WTC11 (cell line): ENCODE measurements at regions not wholly inside any gene's neighbourhood (a gene's known extent, or its start where the extent isn't known, plus 50 kb on each side); places are given as distances from the start of the nearest gene placed in this dataset.

ENCODE experiments used
- ATAC-seq: fragments of 200-7000 bp; cut with Tn5 transposase; 2 replicates; pipeline ENCODE4 v1.10.0; 2021; ENCODE audit warnings: mild to moderate bottlenecking, moderate library complexity
- CTCF ChIA-PET: fragments of 300-600 bp; sonication (Branson Sonifier 250); formaldehyde crosslinking; loops from one replicate; lab custom pipeline; 2021; ENCODE audit warnings: antibody characterized with exemption; lab: Charles Lee
- POLR2A ChIA-PET: fragments of 350-600 bp; sonication (Branson Sonifier 250); formaldehyde crosslinking; loops from one replicate; lab custom pipeline; 2021; ENCODE audit warnings: antibody characterized with exemption; lab: Charles Lee
- DNase-seq: peaks from one replicate; pipeline ENCODE4 v3.0.0; 2021; ENCODE audit warnings: low spot score
- H3K27ac Mint-ChIP-seq: 2 replicates; pipeline ENCODE4 v1.8.0; 2021; ENCODE audit warnings: mixed read lengths
- H3K27me3 Mint-ChIP-seq: 2 replicates; pipeline ENCODE4 v1.8.0; 2021; ENCODE audit warnings: low read depth, mild to moderate bottlenecking, moderate library complexity, mixed read lengths
- H3K36me3 Mint-ChIP-seq: 2 replicates; pipeline ENCODE4 v1.8.0; 2021; ENCODE audit warnings: mixed read lengths
- H3K4me1 Mint-ChIP-seq: 2 replicates; pipeline ENCODE4 v1.8.0; 2022; ENCODE audit warnings: mixed read lengths
- H3K4me3 Mint-ChIP-seq: 2 replicates; pipeline ENCODE4 v1.8.0; 2021; ENCODE audit warnings: mild to moderate bottlenecking, moderate library complexity, mixed read lengths
- H3K9me3 Mint-ChIP-seq: 2 replicates; pipeline ENCODE4 v1.8.0; 2021; ENCODE audit warnings: mixed read lengths
- ATF1 ChIP-seq: sonication (generic); formaldehyde crosslinking; IDR thresholded peaks from 2 replicates; pipeline ENCODE4 v1.8.1; 2023; ENCODE audit warnings: mild to moderate bottlenecking, moderate library complexity, missing genetic modification reagents
- ESRRA ChIP-seq: sonication (generic); formaldehyde crosslinking; IDR thresholded peaks from 2 replicates; pipeline ENCODE4 v1.8.1; 2022; ENCODE audit warnings: mild to moderate bottlenecking, missing genetic modification reagents, borderline replicate concordance
- HMGA2 ChIP-seq: fragments of 250-450 bp; sonication (Bioruptor Pico); IDR thresholded peaks from 2 replicates; pipeline ENCODE4 v1.4.0; 2021; ENCODE audit warnings: mild to moderate bottlenecking, moderate library complexity
- JUN ChIP-seq: sonication (generic); formaldehyde crosslinking; IDR thresholded peaks from 2 replicates; pipeline ENCODE4 v1.8.0; 2023; ENCODE audit warnings: mild to moderate bottlenecking, missing genetic modification reagents
- MYBL2 ChIP-seq: sonication (generic); formaldehyde crosslinking; IDR thresholded peaks from 2 replicates; pipeline ENCODE4 v1.8.1; 2023; ENCODE audit warnings: mild to moderate bottlenecking, moderate library complexity, missing genetic modification reagents
- NFE2L1 ChIP-seq: sonication (generic); formaldehyde crosslinking; IDR thresholded peaks from 2 replicates; pipeline ENCODE4 v1.8.1; 2023; ENCODE audit warnings: missing genetic modification reagents
- RORB ChIP-seq: fragments of 250-450 bp; sonication (Bioruptor Pico); IDR thresholded peaks from 2 replicates; pipeline ENCODE4 v1.9.0; 2021; ENCODE audit warnings: mild to moderate bottlenecking
- SOX15 ChIP-seq: fragments of 250-450 bp; sonication (Bioruptor Pico); IDR thresholded peaks from 2 replicates; pipeline ENCODE4 v1.9.0; 2021; ENCODE audit warnings: mild to moderate bottlenecking
- ZNF121 ChIP-seq: sonication (generic); formaldehyde crosslinking; IDR thresholded peaks from 2 replicates; pipeline ENCODE4 v1.8.0; 2023; ENCODE audit warnings: missing genetic modification reagents
- ZNF416 ChIP-seq: fragments of 250-450 bp; sonication (Bioruptor Pico); IDR thresholded peaks from 2 replicates; pipeline ENCODE4 v1.9.0; 2021; ENCODE audit warnings: mild to moderate bottlenecking, inconsistent platforms
- ZNF423 ChIP-seq: fragments of 250-450 bp; sonication (Bioruptor Pico); IDR thresholded peaks from 2 replicates; pipeline ENCODE4 v2.1.2; 2022; ENCODE audit warnings: mild to moderate bottlenecking, moderate library complexity
- TF ChIP-seq, protein P1 (sequence below): sonication (generic); formaldehyde crosslinking; IDR thresholded peaks from 2 replicates; pipeline ENCODE4 v1.8.1; 2023; ENCODE audit warnings: mild to moderate bottlenecking, missing genetic modification reagents
- TF ChIP-seq, protein P2 (sequence below): sonication (generic); formaldehyde crosslinking; IDR thresholded peaks from 2 replicates; pipeline ENCODE4 v1.8.0; 2022; ENCODE audit warnings: missing genetic modification reagents
- TF ChIP-seq, protein P3 (sequence below): sonication (generic); formaldehyde crosslinking; IDR thresholded peaks from 2 replicates; pipeline ENCODE4 v1.8.0; 2022; ENCODE audit warnings: mild to moderate bottlenecking, missing genetic modification reagents
- TF ChIP-seq, protein P4 (sequence below): sonication (generic); formaldehyde crosslinking; IDR thresholded peaks from 2 replicates; pipeline ENCODE4 v1.8.1; 2023; ENCODE audit warnings: mild to moderate bottlenecking, missing genetic modification reagents, moderate library complexity
- TF ChIP-seq, protein P5 (sequence below): fragments of 250-450 bp; sonication (Bioruptor Pico); IDR thresholded peaks from 2 replicates; pipeline ENCODE4 v1.8.0; 2021; ENCODE audit warnings: mild to moderate bottlenecking
- TF ChIP-seq, protein P6 (sequence below): sonication (generic); formaldehyde crosslinking; IDR thresholded peaks from 2 replicates; pipeline ENCODE4 v1.8.1; 2022; ENCODE audit warnings: low read depth, missing genetic modification reagents, borderline replicate concordance

DNA sequence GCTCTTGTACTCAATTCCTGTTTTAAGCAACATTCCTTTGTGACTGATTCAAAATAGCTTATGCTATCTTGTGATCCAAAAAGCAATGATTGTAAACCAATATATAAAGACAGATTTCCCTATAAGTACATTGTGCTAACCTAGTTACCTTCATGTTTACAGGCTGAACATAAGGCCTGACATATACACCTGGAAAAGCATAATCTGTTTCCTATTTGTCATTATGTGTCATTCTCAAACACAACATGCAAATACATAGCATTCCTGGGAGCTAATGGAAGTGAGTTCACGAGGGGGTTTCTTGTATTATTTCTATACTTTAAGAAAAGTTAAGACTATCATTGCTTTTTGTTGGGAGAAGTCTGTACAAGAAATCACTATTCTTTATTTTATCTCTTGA, 638.1 kb upstream of the AGA start:
- H3K4me1 Mint-ChIP-seq, result 0 out of 2 replicates have a peak, but pooled peaks cover 3% of the 10 kb centered on the region
- ATAC-seq (no peak), DNase-seq (no peak)
- CTCF ChIA-PET, result no interaction called here
- H3K27me3 Mint-ChIP-seq, result no peaks in the 10 kb centered on the region
- H3K27ac Mint-ChIP-seq, result no peak overlapping the region
- no peaks in the 10 kb centered on the region for H3K9me3 Mint-ChIP-seq
- no peak overlapping the region for H3K4me3 Mint-ChIP-seq
- POLR2A ChIA-PET, result no interaction called here
- TF ChIP-seq MYBL2 (CRISPR knock-in tag) (no peak), ZNF423 (CRISPR knock-in tag) (no peak), SOX15 (CRISPR knock-in tag) (no peak), ZNF416 (CRISPR knock-in tag) (no peak)
- TF ChIP-seq, protein P1, sequence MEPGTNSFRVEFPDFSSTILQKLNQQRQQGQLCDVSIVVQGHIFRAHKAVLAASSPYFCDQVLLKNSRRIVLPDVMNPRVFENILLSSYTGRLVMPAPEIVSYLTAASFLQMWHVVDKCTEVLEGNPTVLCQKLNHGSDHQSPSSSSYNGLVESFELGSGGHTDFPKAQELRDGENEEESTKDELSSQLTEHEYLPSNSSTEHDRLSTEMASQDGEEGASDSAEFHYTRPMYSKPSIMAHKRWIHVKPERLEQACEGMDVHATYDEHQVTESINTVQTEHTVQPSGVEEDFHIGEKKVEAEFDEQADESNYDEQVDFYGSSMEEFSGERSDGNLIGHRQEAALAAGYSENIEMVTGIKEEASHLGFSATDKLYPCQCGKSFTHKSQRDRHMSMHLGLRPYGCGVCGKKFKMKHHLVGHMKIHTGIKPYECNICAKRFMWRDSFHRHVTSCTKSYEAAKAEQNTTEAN (CRISPR knock-in tag), result no peak
- TF ChIP-seq, protein P2, sequence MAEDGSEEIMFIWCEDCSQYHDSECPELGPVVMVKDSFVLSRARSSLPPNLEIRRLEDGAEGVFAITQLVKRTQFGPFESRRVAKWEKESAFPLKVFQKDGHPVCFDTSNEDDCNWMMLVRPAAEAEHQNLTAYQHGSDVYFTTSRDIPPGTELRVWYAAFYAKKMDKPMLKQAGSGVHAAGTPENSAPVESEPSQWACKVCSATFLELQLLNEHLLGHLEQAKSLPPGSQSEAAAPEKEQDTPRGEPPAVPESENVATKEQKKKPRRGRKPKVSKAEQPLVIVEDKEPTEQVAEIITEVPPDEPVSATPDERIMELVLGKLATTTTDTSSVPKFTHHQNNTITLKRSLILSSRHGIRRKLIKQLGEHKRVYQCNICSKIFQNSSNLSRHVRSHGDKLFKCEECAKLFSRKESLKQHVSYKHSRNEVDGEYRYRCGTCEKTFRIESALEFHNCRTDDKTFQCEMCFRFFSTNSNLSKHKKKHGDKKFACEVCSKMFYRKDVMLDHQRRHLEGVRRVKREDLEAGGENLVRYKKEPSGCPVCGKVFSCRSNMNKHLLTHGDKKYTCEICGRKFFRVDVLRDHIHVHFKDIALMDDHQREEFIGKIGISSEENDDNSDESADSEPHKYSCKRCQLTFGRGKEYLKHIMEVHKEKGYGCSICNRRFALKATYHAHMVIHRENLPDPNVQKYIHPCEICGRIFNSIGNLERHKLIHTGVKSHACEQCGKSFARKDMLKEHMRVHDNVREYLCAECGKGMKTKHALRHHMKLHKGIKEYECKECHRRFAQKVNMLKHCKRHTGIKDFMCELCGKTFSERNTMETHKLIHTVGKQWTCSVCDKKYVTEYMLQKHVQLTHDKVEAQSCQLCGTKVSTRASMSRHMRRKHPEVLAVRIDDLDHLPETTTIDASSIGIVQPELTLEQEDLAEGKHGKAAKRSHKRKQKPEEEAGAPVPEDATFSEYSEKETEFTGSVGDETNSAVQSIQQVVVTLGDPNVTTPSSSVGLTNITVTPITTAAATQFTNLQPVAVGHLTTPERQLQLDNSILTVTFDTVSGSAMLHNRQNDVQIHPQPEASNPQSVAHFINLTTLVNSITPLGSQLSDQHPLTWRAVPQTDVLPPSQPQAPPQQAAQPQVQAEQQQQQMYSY, result no peak
- no peaks in the 10 kb centered on the region for H3K36me3 Mint-ChIP-seq

DNA sequence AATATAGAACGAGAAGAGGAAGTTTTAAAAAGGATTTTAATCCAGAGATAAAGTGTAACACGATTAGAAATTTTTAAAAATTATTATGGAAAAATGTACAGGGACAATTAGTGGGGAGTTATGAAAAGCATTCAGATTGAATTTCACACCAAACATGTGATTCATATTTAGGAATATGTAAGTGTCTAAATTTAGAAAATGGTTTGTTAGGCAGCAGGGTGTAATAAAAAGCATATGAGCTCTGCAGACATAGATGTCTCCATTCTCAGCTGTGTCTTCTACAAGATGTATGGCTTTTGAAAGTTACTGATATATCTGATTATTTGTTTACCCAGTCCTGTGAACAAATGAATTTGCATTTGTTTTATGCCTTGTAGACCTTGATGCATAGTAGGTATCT, 638.9 kb upstream of the AGA start:
- POLR2A ChIA-PET, result no interaction called here
- no peak overlapping the region for H3K4me3 Mint-ChIP-seq
- H3K27ac Mint-ChIP-seq, result no peak overlapping the region

More for the DNA sequence above, 638.9 kb upstream of the AGA start:
- Mint-ChIP-seq H3K36me3 (no peaks in the 10 kb centered on the region), H3K9me3 (no peaks in the 10 kb centered on the region), H3K4me1 (peaks cover 9% of the 10 kb centered on the region)
- CTCF ChIA-PET, result no interaction called here
- no peak for DNase-seq
- TF ChIP-seq NFE2L1 (CRISPR knock-in tag), result no peak
- TF ChIP-seq, protein P3, sequence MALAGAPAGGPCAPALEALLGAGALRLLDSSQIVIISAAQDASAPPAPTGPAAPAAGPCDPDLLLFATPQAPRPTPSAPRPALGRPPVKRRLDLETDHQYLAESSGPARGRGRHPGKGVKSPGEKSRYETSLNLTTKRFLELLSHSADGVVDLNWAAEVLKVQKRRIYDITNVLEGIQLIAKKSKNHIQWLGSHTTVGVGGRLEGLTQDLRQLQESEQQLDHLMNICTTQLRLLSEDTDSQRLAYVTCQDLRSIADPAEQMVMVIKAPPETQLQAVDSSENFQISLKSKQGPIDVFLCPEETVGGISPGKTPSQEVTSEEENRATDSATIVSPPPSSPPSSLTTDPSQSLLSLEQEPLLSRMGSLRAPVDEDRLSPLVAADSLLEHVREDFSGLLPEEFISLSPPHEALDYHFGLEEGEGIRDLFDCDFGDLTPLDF (CRISPR knock-in tag), result no peak
- no peak for TF ChIP-seq ESRRA (CRISPR knock-in tag)
- TF ChIP-seq, protein P4, sequence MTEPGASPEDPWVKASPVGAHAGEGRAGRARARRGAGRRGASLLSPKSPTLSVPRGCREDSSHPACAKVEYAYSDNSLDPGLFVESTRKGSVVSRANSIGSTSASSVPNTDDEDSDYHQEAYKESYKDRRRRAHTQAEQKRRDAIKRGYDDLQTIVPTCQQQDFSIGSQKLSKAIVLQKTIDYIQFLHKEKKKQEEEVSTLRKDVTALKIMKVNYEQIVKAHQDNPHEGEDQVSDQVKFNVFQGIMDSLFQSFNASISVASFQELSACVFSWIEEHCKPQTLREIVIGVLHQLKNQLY (CRISPR knock-in tag), result no peak
- TF ChIP-seq ZNF121 (CRISPR knock-in tag), result no peak
- no peak for TF ChIP-seq HMGA2 (CRISPR knock-in tag)
- TF ChIP-seq ATF1, result no peak
- TF ChIP-seq JUN (CRISPR knock-in tag), result no peak
- TF ChIP-seq, protein P5, sequence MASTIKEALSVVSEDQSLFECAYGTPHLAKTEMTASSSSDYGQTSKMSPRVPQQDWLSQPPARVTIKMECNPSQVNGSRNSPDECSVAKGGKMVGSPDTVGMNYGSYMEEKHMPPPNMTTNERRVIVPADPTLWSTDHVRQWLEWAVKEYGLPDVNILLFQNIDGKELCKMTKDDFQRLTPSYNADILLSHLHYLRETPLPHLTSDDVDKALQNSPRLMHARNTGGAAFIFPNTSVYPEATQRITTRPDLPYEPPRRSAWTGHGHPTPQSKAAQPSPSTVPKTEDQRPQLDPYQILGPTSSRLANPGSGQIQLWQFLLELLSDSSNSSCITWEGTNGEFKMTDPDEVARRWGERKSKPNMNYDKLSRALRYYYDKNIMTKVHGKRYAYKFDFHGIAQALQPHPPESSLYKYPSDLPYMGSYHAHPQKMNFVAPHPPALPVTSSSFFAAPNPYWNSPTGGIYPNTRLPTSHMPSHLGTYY (CRISPR knock-in tag), result no peak
- TF ChIP-seq, protein P6, sequence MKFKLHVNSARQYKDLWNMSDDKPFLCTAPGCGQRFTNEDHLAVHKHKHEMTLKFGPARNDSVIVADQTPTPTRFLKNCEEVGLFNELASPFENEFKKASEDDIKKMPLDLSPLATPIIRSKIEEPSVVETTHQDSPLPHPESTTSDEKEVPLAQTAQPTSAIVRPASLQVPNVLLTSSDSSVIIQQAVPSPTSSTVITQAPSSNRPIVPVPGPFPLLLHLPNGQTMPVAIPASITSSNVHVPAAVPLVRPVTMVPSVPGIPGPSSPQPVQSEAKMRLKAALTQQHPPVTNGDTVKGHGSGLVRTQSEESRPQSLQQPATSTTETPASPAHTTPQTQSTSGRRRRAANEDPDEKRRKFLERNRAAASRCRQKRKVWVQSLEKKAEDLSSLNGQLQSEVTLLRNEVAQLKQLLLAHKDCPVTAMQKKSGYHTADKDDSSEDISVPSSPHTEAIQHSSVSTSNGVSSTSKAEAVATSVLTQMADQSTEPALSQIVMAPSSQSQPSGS (CRISPR knock-in tag), result no peak
- TF ChIP-seq RORB (CRISPR knock-in tag), result no peak
- TF ChIP-seq, all 79 proteins: peak for 0
- H3K27me3 Mint-ChIP-seq, result no peaks in the 10 kb centered on the region
- no peak for ATAC-seq
